GM23338 (cell line): ENCODE measurements at regions not wholly inside any gene's neighbourhood (a gene's known extent, or its start where the extent isn't known, plus 50 kb on each side); places are given as distances from the start of the nearest gene placed in this dataset.

Source experiments
- ATAC-seq: fragments of 200-7000 bp; cut with Tn5 transposase; 3 replicates; pipeline ENCODE4 v1.9.1; 2020
- DNase-seq: peaks from one replicate; pipeline ENCODE4 v3.0.0-alpha.2; 2015; ENCODE audit warnings: low spot score
- H2AFZ ChIP-seq: fragments of 200-600 bp; sonication (generic); 2 replicates; pipeline ENCODE4 v1.8.0; 2016; ENCODE audit warnings: antibody characterized with exemption, mild to moderate bottlenecking, moderate library complexity
- H3F3A ChIP-seq: fragments of 200-600 bp; sonication (generic); replicated peaks from 2 replicates; pipeline ENCODE4 v1.8.0; 2017; ENCODE audit warnings: antibody characterized with exemption, mixed run types, low read depth
- H3K27ac ChIP-seq: fragments of 200-600 bp; sonication (generic); 2 replicates; pipeline ENCODE4 v1.6.1; 2016; ENCODE audit warnings: low read depth
- H3K27me3 ChIP-seq: fragments of 200-600 bp; sonication (generic); 2 replicates; pipeline ENCODE4 v1.8.0; 2016; ENCODE audit warnings: mild to moderate bottlenecking, mixed run types, moderate library complexity; ENCODE audit not compliant: insufficient read depth
- H3K36me3 ChIP-seq: fragments of 200-600 bp; sonication (generic); 2 replicates; pipeline ENCODE4 v1.8.0; 2016; ENCODE audit warnings: mild to moderate bottlenecking; ENCODE audit not compliant: insufficient read depth
- H3K4me1 ChIP-seq: fragments of 200-600 bp; sonication (generic); 2 replicates; pipeline ENCODE4 v1.8.0; 2016; ENCODE audit warnings: mild to moderate bottlenecking, moderate library complexity; ENCODE audit not compliant: insufficient read depth
- H3K4me2 ChIP-seq: fragments of 200-600 bp; sonication (generic); 2 replicates; pipeline ENCODE4 v1.7.1; 2017; ENCODE audit warnings: mixed run types
- H3K4me3 ChIP-seq: fragments of 200-600 bp; sonication (generic); 2 replicates; pipeline ENCODE4 v1.6.1; 2016; ENCODE audit warnings: mixed run types
- H3K79me2 ChIP-seq: fragments of 200-600 bp; sonication (generic); replicated peaks from 2 replicates; pipeline ENCODE4 v1.8.0; 2017; ENCODE audit warnings: mild to moderate bottlenecking; ENCODE audit not compliant: insufficient read depth
- H3K9me2 ChIP-seq: fragments of 200-600 bp; sonication (generic); 2 replicates; pipeline ENCODE4 v1.8.0; 2017; ENCODE audit not compliant: insufficient read depth
- H4K20me1 ChIP-seq: fragments of 200-600 bp; sonication (generic); replicated peaks from 2 replicates; pipeline ENCODE4 v1.8.0; 2017; ENCODE audit warnings: mild to moderate bottlenecking; ENCODE audit not compliant: insufficient read depth
- H3K27ac Mint-ChIP-seq: 2 replicates; pipeline ENCODE4 v1.8.0; 2020; ENCODE audit warnings: inconsistent platforms, mild to moderate bottlenecking, moderate library complexity, mixed read lengths
- H3K27me3 Mint-ChIP-seq: 3 replicates; pipeline ENCODE4 v1.8.0; 2022; ENCODE audit warnings: low read depth, mild to moderate bottlenecking, moderate library complexity, mixed read lengths, inconsistent platforms; ENCODE audit not compliant: insufficient read depth, poor library complexity
- H3K36me3 Mint-ChIP-seq: 3 replicates; pipeline ENCODE4 v1.8.0; 2021; ENCODE audit warnings: low read depth, mild to moderate bottlenecking, inconsistent platforms, moderate library complexity, mixed read lengths
- H3K4me1 Mint-ChIP-seq: 3 replicates; pipeline ENCODE4 v1.8.0; 2020; ENCODE audit warnings: mild to moderate bottlenecking, inconsistent platforms, mixed read lengths
- H3K4me3 Mint-ChIP-seq: 3 replicates; pipeline ENCODE4 v1.8.0; 2021; ENCODE audit warnings: moderate library complexity, mild to moderate bottlenecking, inconsistent platforms, mixed read lengths
- H3K9me3 Mint-ChIP-seq: 3 replicates; pipeline ENCODE4 v1.8.0; 2020; ENCODE audit warnings: moderate library complexity, mild to moderate bottlenecking, inconsistent platforms, mixed read lengths
- CREB1 ChIP-seq: fragments of 250-450 bp; sonication (Bioruptor Pico); IDR thresholded peaks from 2 replicates; pipeline ENCODE4 v1.5.0; 2020; ENCODE audit warnings: low read depth, mild to moderate bottlenecking, moderate library complexity
- EZH2phosphoT487 ChIP-seq: fragments of 200-600 bp; sonication (generic); IDR thresholded peaks from one replicate; pipeline ENCODE4 v1.8.1; 2018; ENCODE audit warnings: antibody characterized with exemption; ENCODE audit not compliant: unreplicated experiment
- JUNB ChIP-seq: IDR thresholded peaks from one replicate; pipeline ENCODE4 v1.6.1; 2016; ENCODE audit warnings: antibody characterized with exemption; ENCODE audit not compliant: unreplicated experiment
- REST ChIP-seq: IDR thresholded peaks from one replicate; pipeline ENCODE4 v1.6.1; 2018; ENCODE audit warnings: antibody characterized with exemption; ENCODE audit not compliant: unreplicated experiment
- ZNF114 ChIP-seq: fragments of 250-450 bp; sonication (Bioruptor Pico); IDR thresholded peaks from 2 replicates; pipeline ENCODE4 v1.5.0; 2020; ENCODE audit warnings: mild to moderate bottlenecking, moderate library complexity
- ZNF462 ChIP-seq: fragments of 250-450 bp; sonication (Bioruptor Pico); IDR thresholded peaks from 2 replicates; pipeline ENCODE4 v1.5.0; 2020; ENCODE audit warnings: mild to moderate bottlenecking, moderate library complexity

GRCh38 chr2:19171409-19171808, 187.0 kb downstream of the OSR1 start:
- no peaks in the 10 kb centered on the region for H3K27me3 Mint-ChIP-seq
- peaks cover 10% of the 10 kb centered on the region; the same call in 2 of the 3 replicates for H3K9me3 Mint-ChIP-seq
- no peak overlapping the region for H3K4me3 Mint-ChIP-seq

More at GRCh38 chr2:19171409-19171808, 187.0 kb downstream of the OSR1 start:
- H3K27ac Mint-ChIP-seq, result no peak overlapping the region
- Histone ChIP-seq H3K4me1 (0 out of 2 replicates have a peak, but pooled peaks cover 5% of the 10 kb centered on the region), H3F3A (no peaks in the 10 kb centered on the region), H3K27me3 (no peaks in the 10 kb centered on the region), H3K36me3 (no peaks in the 10 kb centered on the region), H3K4me3 (no peak overlapping the region), H2AFZ (no peak overlapping the region), H4K20me1 (no peaks in the 10 kb centered on the region), H3K9me2 (no peaks in the 10 kb centered on the region), H3K4me2 (no peak overlapping the region), H3K27ac (no peak overlapping the region), H3K79me2 (no peaks in the 10 kb centered on the region)
- no peak for DNase-seq
- ATAC-seq, result no peak
- TF ChIP-seq JUNB (no peak), EZH2phosphoT487 (no peak), CREB1 (no peak), ZNF114 (no peak), REST (no peak), ZNF462 (no peak)
- H3K36me3 Mint-ChIP-seq, result peaks cover 14% of the 10 kb centered on the region; the same call in 2 of the 3 replicates
- H3K4me1 Mint-ChIP-seq, result peaks cover 9% of the 10 kb centered on the region; the same call in 2 of the 3 replicates
